ENCODE measurements at regions not wholly inside any gene's neighbourhood (a gene's known extent, or its start where the extent isn't known, plus 50 kb on each side); places are given as distances from the start of the nearest gene placed in this dataset.

- no peak overlapping the region for H3K9ac ChIP-seq (replicated peaks in 1 of 4; ENCODE audit: extremely low read depth in 1 of 4, low read depth in 3 of 4, low read length in 3 of 4)
- CTCF ChIA-PET (ENCODE audit: partially characterized antibody), result interaction anchor here (1.0 to 25.4 kb wide), 13 partner anchors 8 to 669 kb away, joined by 3 to 433 read pairs (median 5); no protein-coding TSS in a partner anchor
- POLR2A ChIA-PET (ENCODE audit: partially characterized antibody), result interaction anchor here (0.9 kb wide), 1 partner anchor 34 kb away, joined by 3 read pairs; no protein-coding TSS in a partner anchor
- TF ChIP-seq KDM4A (IDR thresholded peaks at IDR 0.05; ENCODE audit: low read depth, low read length, severe bottlenecking) (no peak), RAD21 (IDR thresholded peaks at IDR 0.05 in 1 of 2, conservative IDR thresholded peaks at IDR 0.05 in 1 of 2; ENCODE audit: low read depth in 2 of 2, low read length in 2 of 2) (no peak), NRF1 (IDR thresholded peaks at IDR 0.05; ENCODE audit: low read depth, low read length) (no peak), MAFK (IDR thresholded peaks at IDR 0.05; ENCODE audit: low read depth, low read length) (no peak), GTF2F1 (IDR thresholded peaks at IDR 0.05; ENCODE audit: borderline replicate concordance, low read depth, low read length) (no peak), BRCA1 (IDR thresholded peaks at IDR 0.05; ENCODE audit: low read depth, low read length) (no peak), ASH2L (IDR thresholded peaks at IDR 0.05; ENCODE audit: low read length) (no peak), POLR2AphosphoS5 (IDR thresholded peaks at IDR 0.05; ENCODE audit: low read depth, low read length) (no peak), BACH1 (IDR thresholded peaks at IDR 0.05; ENCODE audit: low read length) (no peak), BCL11A (IDR thresholded peaks at IDR 0.05; ENCODE audit: low read depth in 2 of 2, low read length in 2 of 2) (no peak), SRF (IDR thresholded peaks at IDR 0.05; ENCODE audit: low read depth, low read length) (no peak), ZNF274 (IDR thresholded peaks at IDR 0.05; ENCODE audit: borderline replicate concordance, extremely low read depth, low read length) (no peak), RNF2 (IDR thresholded peaks at IDR 0.05; ENCODE audit: borderline replicate concordance, low read depth, low read length, missing control alignments, poor library complexity, severe bottlenecking) (no peak), FOSL1 (IDR thresholded peaks at IDR 0.05; ENCODE audit: insufficient read depth, low read depth, low read length) (no peak)
Observed at GRCh38 chr5:148949841-148950470, 112.9 kb downstream of the SH3TC2 start.

More at GRCh38 chr5:148949841-148950470, 112.9 kb downstream of the SH3TC2 start:
- Histone ChIP-seq H3K23me2 (ENCODE audit: low read depth, low read length) (no peaks in the 10 kb centered on the region; the same call in 1 of the 2 replicates), H3K4ac (replicated peaks; ENCODE audit: insufficient read length, low read depth, low read length) (no peak overlapping the region), H3K79me2 (ENCODE audit: control insufficient read depth in 1 of 2, insufficient read depth in 2 of 2, low read length in 2 of 2) (no peaks in the 10 kb centered on the region), H4K8ac (ENCODE audit: extremely low read depth, insufficient read depth, low read length) (no peak overlapping the region), H2BK20ac (ENCODE audit: low read length) (no peak overlapping the region), H3K4me2 (ENCODE audit: insufficient read depth in 1 of 2, low read depth in 2 of 2, low read length in 2 of 2) (no peak overlapping the region), H2BK12ac (ENCODE audit: low read depth, low read length) (no peak overlapping the region), H3K56ac (replicated peaks; ENCODE audit: insufficient read length, low read depth, low read length) (no peak overlapping the region), H4K20me1 (replicated peaks in 1 of 2; ENCODE audit: control insufficient read depth in 1 of 2, insufficient read depth in 2 of 2, low read length in 2 of 2) (no peaks in the 10 kb centered on the region), H2AK5ac (ENCODE audit: low read depth, low read length) (no peak overlapping the region), H2BK5ac (ENCODE audit: low read depth, low read length) (no peak overlapping the region), H4K5ac (ENCODE audit: insufficient read length, low read depth, low read length) (no peak overlapping the region), H3K4me3 (ENCODE audit: extremely low read depth in 1 of 4, insufficient read depth in 2 of 4, low read depth in 3 of 4, low read length in 4 of 4) (no peak overlapping the region), H3K36me3 (ENCODE audit: control insufficient read depth in 2 of 4, insufficient read depth in 4 of 4, low read length in 3 of 4) (no peaks in the 10 kb centered on the region), H3K27ac (ENCODE audit: low read depth, low read length) (no peak overlapping the region), H3K14ac (ENCODE audit: insufficient read length) (no peak overlapping the region), H3K9me3 (ENCODE audit: insufficient read depth in 2 of 2, low read depth in 1 of 2, low read length in 1 of 2) (no peaks in the 10 kb centered on the region), H2BK15ac (ENCODE audit: low read length) (no peak overlapping the region), H4K91ac (replicated peaks; ENCODE audit: insufficient read length, low read length) (no peak overlapping the region), H3K4me1 (replicated peaks in 1 of 4; ENCODE audit: control insufficient read depth in 3 of 4, insufficient read depth in 4 of 4, low read length in 3 of 4) (peaks cover 0 to 12% (median 8%) of the 10 kb centered on the region in 4 experiments; a peak in 5 of 7 replicates), H2AFZ (ENCODE audit: low read length) (peak overlapping the region; percentile 90), H3K79me1 (ENCODE audit: low read depth, low read length) (no peaks in the 10 kb centered on the region), H3K23ac (ENCODE audit: insufficient read length) (no peak overlapping the region), H2BK120ac (replicated peaks; ENCODE audit: low read depth, low read length) (no peak overlapping the region), H3K27me3 (replicated peaks in 1 of 4; ENCODE audit: control insufficient read depth in 3 of 4, extremely low read depth in 1 of 4, insufficient read depth in 3 of 4, low read length in 3 of 4) (no peaks in the 10 kb centered on the region), H3K18ac (ENCODE audit: extremely low read depth, low read length) (no peak overlapping the region)
- 70% methylated on average over 4 of the region's 4 CpGs; no CpG with 5 or more reads in 1 of the 2 experiments for WGBS, 2 experiments (ENCODE audit: extremely low coverage in 1 of 2, insufficient coverage in 1 of 2, insufficient read length in 1 of 2, insufficient replicate concordance in 2 of 2, low coverage in 1 of 2, low lambda C conversion rate in 2 of 2, missing lambda C conversion rate in 1 of 2)
- FAIRE-seq (no peak), DNase-seq (ENCODE audit: low read depth in 1 of 2, low spot score in 2 of 2) (no peak)

All from H1 (cell line).